Erythroblast (primary cell): ENCODE measurements at regions not wholly inside any gene's neighbourhood (a gene's known extent, or its start where the extent isn't known, plus 50 kb on each side); places are given as distances from the start of the nearest gene placed in this dataset.

Experiments used
- GATA1 ChIP-seq: IDR thresholded peaks from 2 replicates; pipeline ENCODE4 v1.6.1; 2011; ENCODE audit warnings: low read depth, mild to moderate bottlenecking, control low read depth, low read length, moderate library complexity
- POLR2A ChIP-seq: IDR thresholded peaks from 2 replicates; pipeline ENCODE4 v1.6.1; 2011; ENCODE audit warnings: mild to moderate bottlenecking, low read length

- TF ChIP-seq POLR2A (no peak), GATA1 (no peak)
These were observed 186.4 kb downstream of the BTG1 start for GRCh38 chr12:91959220-91959619.
